A549 (cell line): ENCODE measurements at regions not wholly inside any gene's neighbourhood (a gene's known extent, or its start where the extent isn't known, plus 50 kb on each side); places are given as distances from the start of the nearest gene placed in this dataset.

Source experiments
- BHLHE40 ChIP-seq: IDR thresholded peaks from 2 replicates; pipeline ENCODE4 v1.6.1; 2012; ENCODE audit warnings: low read depth, low read length, inconsistent platforms
- CBX2 ChIP-seq: fragments of 200-600 bp; sonication (generic); IDR thresholded peaks from 2 replicates; pipeline ENCODE4 v1.6.1; 2016; ENCODE audit warnings: low read depth, mild to moderate bottlenecking, borderline replicate concordance
- CTCF ChIP-seq: fragments of >200 bp; sonication (Bioruptor Twin); formaldehyde crosslinking; IDR thresholded peaks from 3 replicates; pipeline ENCODE4 v1.5.1; 2016
- JUNB ChIP-seq: fragments of >200 bp; sonication (Bioruptor Twin); formaldehyde crosslinking; IDR thresholded peaks from 2 replicates; pipeline ENCODE4 v1.6.1; 2016
- MAZ ChIP-seq: fragments of 150-350 bp; IDR thresholded peaks from 2 replicates; pipeline ENCODE4 v1.6.1; 2014; ENCODE audit warnings: antibody characterized with exemption, low read depth, low read length, borderline replicate concordance
- NPAS2 ChIP-seq: fragments of 250-450 bp; sonication (Bioruptor Pico); IDR thresholded peaks from 2 replicates; pipeline ENCODE4 v1.8.0; 2022; ENCODE audit warnings: mild to moderate bottlenecking, moderate library complexity, borderline replicate concordance
- NR3C1 ChIP-seq: fragments of >200 bp; sonication (Bioruptor Twin); formaldehyde crosslinking; IDR thresholded peaks from 3 replicates; pipeline ENCODE4 v1.6.1; 2017
- POLR2AphosphoS2 ChIP-seq: conservative IDR thresholded peaks from 2 replicates; pipeline ENCODE4 v1.6.1; 2012; ENCODE audit warnings: low read length, improper control_type of control experiment, inconsistent platforms
- RCOR1 ChIP-seq: fragments of 150-350 bp; IDR thresholded peaks from 2 replicates; pipeline ENCODE4 v1.6.1; 2014; ENCODE audit warnings: antibody characterized with exemption, low read length, low read depth
- TF ChIP-seq, protein P1 (sequence below): fragments of 250-450 bp; sonication (Bioruptor Pico); IDR thresholded peaks from 2 replicates; pipeline ENCODE4 v1.5.0; 2020; ENCODE audit warnings: low read depth, mild to moderate bottlenecking, moderate library complexity

DNA sequence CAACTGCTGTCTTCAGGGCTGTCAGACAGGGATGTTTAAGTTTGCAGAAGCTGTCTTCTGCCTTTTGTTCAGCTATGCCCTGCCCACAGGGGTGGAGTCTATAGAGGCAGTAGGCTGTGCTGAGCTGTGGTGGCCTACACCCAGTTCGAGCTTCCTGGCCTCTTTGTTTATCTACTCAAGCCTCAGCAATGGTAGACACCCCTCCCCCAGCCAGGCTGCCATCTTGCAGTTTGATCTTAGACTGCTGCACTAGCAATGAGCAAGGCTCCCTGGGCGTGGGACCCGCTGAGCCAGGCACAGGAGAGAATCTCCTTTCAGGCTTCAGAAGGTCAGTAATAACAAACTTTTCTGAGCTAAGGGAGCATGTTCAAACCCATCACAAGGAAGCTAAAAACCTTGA, 545.3 kb downstream of the TLE4 start:
- no peak for TF ChIP-seq NPAS2 (CRISPR knock-in tag)
- TF ChIP-seq CTCF = no peak
- TF ChIP-seq, protein P1, sequence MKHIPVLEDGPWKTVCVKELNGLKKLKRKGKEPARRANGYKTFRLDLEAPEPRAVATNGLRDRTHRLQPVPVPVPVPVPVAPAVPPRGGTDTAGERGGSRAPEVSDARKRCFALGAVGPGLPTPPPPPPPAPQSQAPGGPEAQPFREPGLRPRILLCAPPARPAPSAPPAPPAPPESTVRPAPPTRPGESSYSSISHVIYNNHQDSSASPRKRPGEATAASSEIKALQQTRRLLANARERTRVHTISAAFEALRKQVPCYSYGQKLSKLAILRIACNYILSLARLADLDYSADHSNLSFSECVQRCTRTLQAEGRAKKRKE (CRISPR knock-in tag) = no peak
- no peak for TF ChIP-seq RCOR1
- TF ChIP-seq JUNB = no peak
- TF ChIP-seq NR3C1 = no peak
- TF ChIP-seq MAZ = no peak
- TF ChIP-seq POLR2AphosphoS2 = no peak
- TF ChIP-seq BHLHE40 = no peak
- TF ChIP-seq CBX2 = no peak
